GM23248 (cell line): ENCODE measurements at regions not wholly inside any gene's neighbourhood (a gene's known extent, or its start where the extent isn't known, plus 50 kb on each side); places are given as distances from the start of the nearest gene placed in this dataset.

ENCODE experiments used
- DNase-seq: peaks from one replicate; pipeline ENCODE4 v3.0.0-alpha.2; 2015
- H2AFZ ChIP-seq: fragments of 200-600 bp; sonication (generic); 2 replicates; pipeline ENCODE4 v1.6.1; 2016; ENCODE audit warnings: antibody characterized with exemption
- H3F3A ChIP-seq: fragments of 200-600 bp; sonication (generic); 2 replicates; pipeline ENCODE4 v1.6.1; 2016; ENCODE audit warnings: mild to moderate bottlenecking, antibody characterized with exemption, mixed run types; ENCODE audit not compliant: insufficient read depth
- H3K27ac ChIP-seq: fragments of 200-600 bp; sonication (generic); 2 replicates; pipeline ENCODE4 v1.5.1; 2016; ENCODE audit warnings: mild to moderate bottlenecking
- H3K27me3 ChIP-seq: fragments of 200-600 bp; sonication (generic); replicated peaks from 2 replicates; pipeline ENCODE4 v1.6.1; 2016; ENCODE audit warnings: mild to moderate bottlenecking; ENCODE audit not compliant: insufficient read depth
- H3K36me3 ChIP-seq: fragments of 200-600 bp; sonication (generic); 2 replicates; pipeline ENCODE4 v1.6.1; 2016; ENCODE audit warnings: low read depth, mild to moderate bottlenecking
- H3K4me1 ChIP-seq: fragments of 200-600 bp; sonication (generic); 2 replicates; pipeline ENCODE4 v1.6.1; 2016; ENCODE audit warnings: mild to moderate bottlenecking; ENCODE audit not compliant: insufficient read depth
- H3K4me2 ChIP-seq: fragments of 200-600 bp; sonication (generic); one replicate; pipeline ENCODE4 v1.6.1; 2016; ENCODE audit warnings: mild to moderate bottlenecking; ENCODE audit not compliant: unreplicated experiment
- H3K4me3 ChIP-seq: fragments of 200-600 bp; sonication (generic); 2 replicates; pipeline ENCODE4 v1.5.1; 2016; ENCODE audit warnings: mild to moderate bottlenecking
- H3K79me2 ChIP-seq: fragments of 200-600 bp; sonication (generic); 2 replicates; pipeline ENCODE4 v1.6.1; 2016; ENCODE audit warnings: mild to moderate bottlenecking; ENCODE audit not compliant: insufficient read depth
- H3K9ac ChIP-seq: fragments of 200-600 bp; sonication (generic); 2 replicates; pipeline ENCODE4 v1.6.1; 2016; ENCODE audit warnings: mild to moderate bottlenecking
- H3K9me2 ChIP-seq: fragments of 200-600 bp; sonication (generic); 2 replicates; pipeline ENCODE4 v1.6.1; 2016; ENCODE audit warnings: mixed run types, mild to moderate bottlenecking, moderate library complexity; ENCODE audit not compliant: insufficient read depth
- H3K9me3 ChIP-seq: fragments of 200-600 bp; sonication (generic); one replicate; pipeline ENCODE4 v1.6.1; 2017; ENCODE audit warnings: low read depth
- H4K20me1 ChIP-seq: fragments of 200-600 bp; sonication (generic); 2 replicates; pipeline ENCODE4 v1.6.0; 2016; ENCODE audit not compliant: insufficient read depth
- EZH2 ChIP-seq: fragments of 200-600 bp; sonication (generic); IDR thresholded peaks from 2 replicates; pipeline ENCODE4 v1.6.1; 2018; ENCODE audit warnings: antibody characterized with exemption, mild to moderate bottlenecking; ENCODE audit not compliant: insufficient read depth, poor library complexity, severe bottlenecking
- EZH2phosphoT487 ChIP-seq: fragments of 200-600 bp; sonication (generic); IDR thresholded peaks from 2 replicates; pipeline ENCODE4 v1.6.1; 2018; ENCODE audit warnings: antibody characterized with exemption, moderate library complexity, mild to moderate bottlenecking, low read depth; ENCODE audit not compliant: insufficient read depth
- WGBS, 2 experiments: methylation state at CpG; one replicate each; pipeline ENCODE4 v1.1.6; 2015 to 2017; ENCODE audit warnings: low lambda C conversion rate in 2 of 2, low coverage in 1 of 2; ENCODE audit errors: missing lambda C conversion rate in 2 of 2; 5-methylcytosine and 5-hydroxymethylcytosine counted together
- in situ Hi-C: fragments of 300-500 bp; cut with MboI; formaldehyde crosslinking; loops from 2 replicates; pipeline ENCODE4 v1.15.0; 2020

- in situ Hi-C loops = no loop called here
- no peaks in the 10 kb centered on the region for H3K36me3 ChIP-seq
- no peak overlapping the region for H3K4me2 ChIP-seq
- H3K9me2 ChIP-seq = no peaks in the 10 kb centered on the region
- DNase-seq = no peak
- H3K27ac ChIP-seq = no peak overlapping the region
- peaks cover 3% of the 10 kb centered on the region; the same call in 1 of the 2 replicates for H3K4me1 ChIP-seq
- H3K9ac ChIP-seq = no peak overlapping the region
- H2AFZ ChIP-seq = no peak overlapping the region
- TF ChIP-seq EZH2 = no peak
- TF ChIP-seq EZH2phosphoT487 = no peak
- H3F3A ChIP-seq = peaks cover 4% of the 10 kb centered on the region; the same call in 1 of the 2 replicates
- H3K4me3 ChIP-seq = no peak overlapping the region
- WGBS, 2 experiments = 95% methylated on average over 4 of the region's 4 CpGs
- H3K9me3 ChIP-seq = no peaks in the 10 kb centered on the region
- H3K27me3 ChIP-seq = no peaks in the 10 kb centered on the region
- H3K79me2 ChIP-seq = no peaks in the 10 kb centered on the region
- no peaks in the 10 kb centered on the region for H4K20me1 ChIP-seq
Measured at GRCh38 chr10:31605426-31605825, 286.4 kb downstream of the ZEB1 start.

DNA sequence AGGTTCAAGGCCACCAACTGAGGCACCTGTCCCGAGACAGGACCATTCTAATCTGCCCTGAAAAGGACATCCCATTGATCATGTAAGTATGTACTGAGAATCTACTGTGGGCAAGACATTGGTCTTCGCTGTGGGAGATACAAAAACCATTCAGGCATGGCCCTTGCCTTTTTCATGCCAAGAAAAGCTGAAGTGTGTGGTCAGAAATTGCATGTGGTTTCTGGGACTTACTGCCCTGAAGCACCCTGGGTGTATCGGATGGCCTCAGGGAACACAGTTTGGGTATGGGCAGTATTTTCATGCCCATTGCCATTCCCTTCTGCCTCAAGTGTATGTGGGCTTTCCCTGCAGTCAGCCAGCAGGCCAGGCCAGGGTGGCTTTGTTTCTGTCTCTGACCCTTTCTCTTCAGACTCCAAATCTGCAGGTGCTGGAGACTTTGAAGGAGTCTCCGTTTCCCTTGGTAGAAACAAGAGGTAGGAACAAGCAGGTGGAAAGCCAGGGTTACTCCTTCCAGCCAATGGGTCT, 285.7 kb downstream of the ZEB1 start:
- DNase-seq = no peak
- 96 to 99% methylated on average over 4 of the region's 4 CpGs for WGBS, 2 experiments
- no peak overlapping the region for H3K9ac ChIP-seq
- H3K27ac ChIP-seq = no peak overlapping the region
- TF ChIP-seq EZH2 = no peak
- no peak overlapping the region for H3K4me3 ChIP-seq
- H3K9me2 ChIP-seq = no peaks in the 10 kb centered on the region
- in situ Hi-C loops = no loop called here
- H3F3A ChIP-seq = peaks cover 4% of the 10 kb centered on the region; the same call in 1 of the 2 replicates
- H3K79me2 ChIP-seq = no peaks in the 10 kb centered on the region
- no peaks in the 10 kb centered on the region for H4K20me1 ChIP-seq
- no peaks in the 10 kb centered on the region for H3K36me3 ChIP-seq
- H3K4me2 ChIP-seq = no peak overlapping the region
- no peak overlapping the region for H2AFZ ChIP-seq
- no peaks in the 10 kb centered on the region for H3K9me3 ChIP-seq
- no peaks in the 10 kb centered on the region for H3K27me3 ChIP-seq
- H3K4me1 ChIP-seq = peaks cover 3% of the 10 kb centered on the region; the same call in 1 of the 2 replicates

DNA sequence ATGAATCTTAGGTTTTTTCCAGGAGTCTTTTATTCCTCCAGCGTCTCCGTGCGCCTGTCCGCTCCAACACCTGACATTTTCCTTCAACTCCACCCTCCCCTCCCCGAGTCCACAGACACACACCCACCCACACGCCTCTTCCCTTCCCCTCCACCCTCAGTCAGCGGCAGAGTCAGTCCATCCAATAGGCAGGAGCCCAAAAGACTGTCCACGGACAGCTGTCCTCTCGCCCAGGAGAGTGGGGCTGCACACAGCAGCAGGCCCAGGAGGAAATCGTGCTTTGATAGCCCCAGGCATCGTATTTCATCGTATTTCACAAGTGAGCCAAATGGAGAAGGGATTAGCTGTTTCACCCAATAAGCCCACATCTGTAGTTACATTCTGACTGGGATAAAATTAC, 285.1 kb downstream of the ZEB1 start:
- peak overlapping the region; percentile 86 for H2AFZ ChIP-seq
- no peaks in the 10 kb centered on the region for H3K79me2 ChIP-seq
- H4K20me1 ChIP-seq = no peaks in the 10 kb centered on the region
- 0 out of 2 replicates have a peak overlapping the region, but pooled peaks have one; percentile 70 for H3K27ac ChIP-seq
- peak overlapping the region; percentile 89 for H3K4me2 ChIP-seq
- H3F3A ChIP-seq = peaks cover 4% of the 10 kb centered on the region; the same call in 1 of the 2 replicates
- in situ Hi-C loops = no loop called here
- peak; percentile 37 for DNase-seq
- no peaks in the 10 kb centered on the region for H3K36me3 ChIP-seq
- H3K4me3 ChIP-seq = peak overlapping the region; percentile 80
- H3K4me1 ChIP-seq = peaks cover 3% of the 10 kb centered on the region; the same call in 1 of the 2 replicates
- TF ChIP-seq EZH2 (no peak), EZH2phosphoT487 (no peak)
- 19 to 39% methylated on average over 6 to 12 of the region's 12 CpGs for WGBS, 2 experiments
- peak overlapping the region; percentile 83; the same call in 1 of the 2 replicates for H3K9ac ChIP-seq
- H3K27me3 ChIP-seq = no peaks in the 10 kb centered on the region
- no peaks in the 10 kb centered on the region for H3K9me3 ChIP-seq
- no peaks in the 10 kb centered on the region for H3K9me2 ChIP-seq

DNA sequence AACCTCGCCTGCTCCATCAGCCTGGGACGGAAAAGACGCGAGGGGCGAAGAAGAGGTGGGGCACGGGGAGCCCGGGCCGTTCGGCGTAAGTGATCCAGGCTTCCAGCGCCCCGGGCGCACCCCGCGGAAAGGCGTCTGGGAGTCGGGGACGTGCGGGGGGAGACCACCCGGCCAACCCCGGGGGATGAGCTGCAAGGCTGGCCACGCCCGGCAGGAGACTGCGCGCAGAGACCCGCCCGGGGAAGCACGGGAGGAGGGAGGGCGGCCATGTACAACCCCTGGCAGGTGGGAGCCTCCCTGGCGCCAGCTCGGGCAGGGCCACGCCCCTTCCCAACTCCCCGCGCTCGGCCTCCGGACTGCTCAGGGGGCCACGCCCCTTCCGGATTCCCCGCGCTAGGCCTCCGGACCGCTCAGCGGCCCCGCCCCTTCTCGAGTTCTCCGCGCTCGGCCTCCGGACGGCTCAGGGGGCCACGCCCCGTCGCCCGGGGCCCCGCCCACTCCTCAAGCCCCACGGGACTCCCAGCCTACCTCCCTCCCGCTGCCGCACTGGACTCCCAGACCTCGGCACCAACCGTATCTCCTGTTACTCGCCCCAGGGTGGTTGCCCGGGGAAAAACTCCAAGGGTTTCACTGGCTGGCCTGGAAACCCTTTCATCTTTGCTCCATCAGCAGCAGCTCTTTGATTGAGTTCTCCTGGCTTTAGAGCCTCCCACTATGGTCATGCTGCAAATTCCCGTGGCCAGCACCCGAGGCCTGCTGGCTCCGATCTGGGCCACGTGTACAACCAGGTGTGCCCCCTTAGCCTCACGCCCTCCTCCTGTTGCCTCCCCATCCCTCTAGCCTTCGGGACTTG, 284.4 kb downstream of the ZEB1 start:
- Histone ChIP-seq H2AFZ (peak overlapping the region; percentile 86), H3F3A (peaks cover 4% of the 10 kb centered on the region; the same call in 1 of the 2 replicates), H3K4me2 (peak overlapping the region; percentile 89), H3K4me3 (peak overlapping the region; percentile 80), H3K27me3 (no peaks in the 10 kb centered on the region), H3K9me3 (no peaks in the 10 kb centered on the region), H3K9me2 (no peaks in the 10 kb centered on the region), H3K4me1 (peaks cover 3% of the 10 kb centered on the region; the same call in 1 of the 2 replicates), H3K27ac (peak overlapping the region; percentile 70), H3K36me3 (no peaks in the 10 kb centered on the region), H3K9ac (peak overlapping the region; percentile 83), H3K79me2 (no peaks in the 10 kb centered on the region), H4K20me1 (no peaks in the 10 kb centered on the region)
- peak; percentile 98 for DNase-seq
- WGBS, 2 experiments = 2% methylated on average over 40 to 61 of the region's 68 CpGs
- in situ Hi-C loops = no loop called here
- no peak for TF ChIP-seq EZH2phosphoT487
- TF ChIP-seq EZH2 = no peak
